ENCODE measurements at regions not wholly inside any gene's neighbourhood (a gene's known extent, or its start where the extent isn't known, plus 50 kb on each side); places are given as distances from the start of the nearest gene placed in this dataset.

DNA sequence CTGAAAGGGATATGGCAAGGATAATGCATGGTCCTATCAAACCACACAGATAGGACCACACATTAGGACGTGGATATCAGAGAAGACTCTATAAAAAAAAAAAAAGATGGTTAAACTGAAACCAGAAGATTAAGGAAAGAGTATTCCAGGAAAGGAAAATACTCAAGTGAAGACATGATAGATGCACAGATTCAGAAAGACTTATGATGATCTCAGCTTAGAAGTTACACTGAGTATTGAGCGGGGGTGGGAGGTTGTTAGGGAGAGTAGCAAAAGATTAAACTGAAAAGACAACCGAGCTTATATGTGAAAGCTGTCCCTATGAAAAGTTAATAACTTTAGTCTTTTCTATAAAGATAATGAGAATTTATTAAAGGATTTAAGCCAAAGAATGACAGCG lies 211.0 kb upstream of the EMCN start:
- TF ChIP-seq, protein P1, sequence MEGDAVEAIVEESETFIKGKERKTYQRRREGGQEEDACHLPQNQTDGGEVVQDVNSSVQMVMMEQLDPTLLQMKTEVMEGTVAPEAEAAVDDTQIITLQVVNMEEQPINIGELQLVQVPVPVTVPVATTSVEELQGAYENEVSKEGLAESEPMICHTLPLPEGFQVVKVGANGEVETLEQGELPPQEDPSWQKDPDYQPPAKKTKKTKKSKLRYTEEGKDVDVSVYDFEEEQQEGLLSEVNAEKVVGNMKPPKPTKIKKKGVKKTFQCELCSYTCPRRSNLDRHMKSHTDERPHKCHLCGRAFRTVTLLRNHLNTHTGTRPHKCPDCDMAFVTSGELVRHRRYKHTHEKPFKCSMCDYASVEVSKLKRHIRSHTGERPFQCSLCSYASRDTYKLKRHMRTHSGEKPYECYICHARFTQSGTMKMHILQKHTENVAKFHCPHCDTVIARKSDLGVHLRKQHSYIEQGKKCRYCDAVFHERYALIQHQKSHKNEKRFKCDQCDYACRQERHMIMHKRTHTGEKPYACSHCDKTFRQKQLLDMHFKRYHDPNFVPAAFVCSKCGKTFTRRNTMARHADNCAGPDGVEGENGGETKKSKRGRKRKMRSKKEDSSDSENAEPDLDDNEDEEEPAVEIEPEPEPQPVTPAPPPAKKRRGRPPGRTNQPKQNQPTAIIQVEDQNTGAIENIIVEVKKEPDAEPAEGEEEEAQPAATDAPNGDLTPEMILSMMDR (IDR thresholded peaks at IDR 0.05; ENCODE audit: poor library complexity) = no peak
- no peak for TF ChIP-seq EZH2 (IDR thresholded peaks at IDR 0.05; ENCODE audit: borderline replicate concordance)
